Cerebellar cortex (tissue), 1 donor: ENCODE measurements at regions not wholly inside any gene's neighbourhood (a gene's known extent, or its start where the extent isn't known, plus 50 kb on each side); places are given as distances from the start of the nearest gene placed in this dataset.
A peak's percentile ranks its signal among the peaks of the same experiment; 100 is the strongest.
"Not testable (repeated sequence)": the region's sequence is repeated elsewhere in the genome, so short reads cannot be mapped to it uniquely, and the experiment has no call there.

Experiments
- DNase-seq: peaks from one replicate; pipeline ENCODE4 v3.0.0-alpha.2; 2015; ENCODE audit warnings: low spot score

DNA sequence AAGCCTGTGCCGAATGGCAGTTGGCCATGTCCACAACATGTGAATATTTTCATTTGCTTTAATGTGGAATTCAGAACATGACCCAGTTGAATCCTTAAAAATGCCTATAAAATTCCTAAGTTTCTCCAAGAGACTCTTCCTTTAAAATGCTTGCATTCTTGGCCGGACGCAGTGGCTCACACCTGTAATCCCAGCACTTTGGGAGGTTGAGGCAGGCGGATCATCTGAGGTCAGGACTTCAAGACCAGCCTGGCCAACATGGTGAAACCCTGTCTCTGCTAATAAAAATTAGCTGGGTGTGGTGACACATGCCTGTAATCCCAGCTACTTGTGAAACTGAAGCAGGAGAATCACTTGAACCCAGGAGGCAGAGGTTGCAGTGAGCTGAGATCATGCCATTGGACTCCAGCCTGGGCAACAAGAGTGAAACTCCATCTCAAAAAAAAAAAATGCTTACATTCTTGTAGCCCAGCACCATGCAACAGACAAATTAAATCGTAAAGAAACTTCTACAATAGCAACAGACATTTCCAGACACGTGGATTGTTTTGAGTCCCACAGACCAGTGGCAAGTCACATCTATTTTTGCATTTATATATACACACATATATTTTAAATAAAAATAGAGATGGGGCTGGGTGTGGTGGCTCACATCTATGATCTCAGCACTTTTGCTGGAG is 274.4 kb downstream of the GOLGA6L6 start:
- DNase-seq, result not testable (repeated sequence)

DNA sequence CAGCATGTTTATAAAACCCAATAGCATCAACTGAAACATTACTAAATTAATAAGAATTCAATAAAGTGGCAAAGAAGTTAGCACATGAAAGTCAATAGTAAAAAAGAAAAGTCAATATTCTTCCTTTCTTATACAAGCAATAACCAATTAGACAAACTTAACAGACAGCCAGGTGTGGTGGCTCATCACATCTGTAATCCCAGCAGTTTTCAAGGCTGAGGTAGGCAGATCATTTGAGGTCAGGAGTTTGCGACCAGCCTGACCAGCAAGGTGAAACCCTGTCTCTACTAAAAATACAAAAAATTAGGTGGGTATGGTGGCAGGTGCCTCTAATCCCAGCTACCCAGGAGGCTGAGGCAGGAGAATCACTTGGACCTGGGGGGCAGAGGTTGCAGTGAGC is 275.9 kb downstream of the GOLGA6L6 start:
- not testable (repeated sequence) for DNase-seq

DNA sequence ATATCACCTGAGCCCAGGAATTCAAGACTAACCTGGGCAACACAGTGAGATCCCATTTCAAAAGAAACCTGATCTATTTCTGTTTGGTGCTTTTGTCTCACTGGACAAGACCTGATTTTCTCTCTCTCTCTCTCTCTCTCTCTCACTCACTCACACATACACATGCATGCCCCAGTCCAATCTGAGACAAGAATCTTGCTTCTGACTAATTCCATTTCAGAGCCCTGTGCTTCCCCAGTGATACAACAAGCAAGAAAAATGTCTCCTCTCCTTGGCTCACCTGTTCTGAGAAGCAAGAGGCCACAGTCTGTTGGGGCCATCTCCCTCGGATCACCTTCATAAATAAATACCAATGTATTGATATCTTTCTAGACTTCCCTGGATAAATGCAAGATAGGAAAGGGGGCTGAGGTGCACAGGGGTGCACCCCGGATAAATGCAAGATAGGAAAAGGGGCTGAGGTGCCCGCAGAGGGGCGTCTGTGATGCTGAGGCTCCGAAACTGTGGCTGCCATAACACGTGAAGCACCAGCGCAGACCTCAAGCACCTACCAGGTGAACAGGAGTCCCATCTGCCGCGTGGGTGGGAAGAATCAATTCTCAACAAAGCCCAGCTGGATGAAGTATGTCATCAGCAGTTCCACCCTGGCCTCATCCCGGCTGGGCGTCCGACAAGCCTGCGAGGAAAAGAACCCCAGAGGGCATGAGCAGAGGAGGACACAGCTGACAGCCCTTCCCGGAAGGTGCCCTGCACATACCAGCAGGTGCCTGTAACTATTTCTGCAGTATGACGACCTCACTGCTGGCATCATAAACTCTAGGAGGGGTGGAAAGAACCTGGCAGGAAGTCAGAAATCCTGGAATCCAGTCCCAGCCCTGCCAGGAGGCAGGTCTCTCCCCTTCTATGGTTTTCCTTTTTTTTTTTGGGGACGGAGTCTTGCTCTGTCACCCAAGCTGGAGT is 280.0 kb downstream of the GOLGA6L6 start:
- not testable (repeated sequence) for DNase-seq

DNA sequence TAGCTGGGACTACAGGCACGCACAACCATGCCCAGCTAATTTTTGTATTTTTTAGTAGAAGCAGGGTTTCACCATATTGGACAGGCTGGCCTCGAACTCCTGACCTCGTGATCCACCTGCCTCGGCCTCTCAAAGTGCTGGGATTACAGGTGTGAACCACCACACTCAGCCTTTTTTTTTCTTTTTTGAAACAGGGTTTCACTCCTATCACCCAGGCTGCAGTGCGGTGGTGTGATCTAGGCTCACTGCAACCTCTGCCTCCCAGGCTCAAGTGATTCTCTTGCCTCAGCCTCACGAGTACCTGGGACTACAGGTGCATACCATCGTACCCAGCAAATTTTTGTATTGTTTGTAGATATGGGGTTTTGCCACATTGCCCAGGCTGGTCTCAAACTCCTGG is 280.9 kb downstream of the GOLGA6L6 start:
- not testable (repeated sequence) for DNase-seq

DNA sequence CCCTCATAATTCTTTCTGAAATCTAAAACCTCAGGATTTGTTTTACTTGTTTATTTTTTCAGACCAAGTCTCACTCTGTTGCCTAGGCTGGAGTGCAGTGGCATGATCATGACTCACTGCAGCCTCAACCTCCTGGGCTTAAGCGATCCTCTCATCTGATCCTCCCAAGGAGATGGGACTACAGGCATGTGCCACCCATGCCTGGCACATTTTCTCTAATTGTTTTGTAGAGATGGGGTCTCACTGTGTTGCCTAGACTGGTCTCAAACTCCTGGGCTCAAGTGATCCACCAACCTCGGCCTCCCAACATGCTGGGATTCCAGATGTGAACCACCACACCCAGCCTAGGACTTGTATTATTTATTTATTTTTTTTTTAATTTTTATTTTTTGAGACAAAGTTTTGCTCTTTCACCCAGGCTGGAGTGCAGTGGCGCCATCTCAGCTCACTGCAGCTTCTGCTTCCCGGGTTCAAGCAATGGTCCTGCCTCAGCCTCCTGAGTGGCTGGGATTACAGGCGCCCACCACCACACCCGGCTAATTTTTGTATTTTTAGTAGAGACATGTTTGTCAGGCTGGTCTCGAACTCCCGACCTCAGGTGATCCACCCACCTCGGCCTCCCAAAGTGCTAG is 281.9 kb downstream of the GOLGA6L6 start:
- DNase-seq, result not testable (repeated sequence)

DNA sequence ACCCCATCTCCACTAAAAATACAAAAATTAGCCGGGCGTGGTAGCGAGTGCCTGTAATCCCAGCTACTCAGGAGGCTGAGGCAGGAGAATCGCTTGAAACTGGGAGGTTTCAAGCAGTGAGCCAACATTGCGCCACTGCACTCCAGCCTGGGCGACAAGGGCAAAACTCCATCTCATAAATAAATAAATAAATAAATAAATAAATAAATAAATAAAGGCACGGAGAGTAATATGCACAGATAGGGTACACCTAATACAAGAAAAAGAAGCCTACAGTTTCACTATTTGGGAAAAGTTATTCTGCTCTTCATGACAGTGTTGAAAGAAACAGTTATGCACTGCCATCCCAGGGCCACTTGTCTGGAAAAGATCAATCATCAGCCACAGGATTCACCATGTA is 285.2 kb downstream of the GOLGA6L6 start:
- DNase-seq, result not testable (repeated sequence)

DNA sequence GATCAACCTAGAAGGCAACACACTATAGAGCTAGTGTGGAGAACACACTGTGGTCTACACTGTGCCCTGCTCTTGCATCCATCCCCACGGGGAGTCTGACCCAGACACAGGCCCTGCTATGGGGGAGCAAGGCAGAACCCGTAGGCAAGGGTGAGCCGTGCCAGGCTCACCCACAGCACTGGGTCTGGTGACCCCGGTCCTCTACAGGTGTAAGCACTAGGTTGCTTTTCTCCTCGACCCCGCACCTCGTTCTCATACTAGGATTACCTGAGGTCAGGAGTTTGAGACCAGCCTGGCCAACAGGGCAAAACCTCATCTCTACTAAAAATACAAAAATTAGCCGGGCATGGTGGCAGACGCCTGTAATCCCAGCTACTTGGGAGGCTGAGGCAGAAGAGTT is 286.0 kb downstream of the GOLGA6L6 start:
- not testable (repeated sequence) for DNase-seq

DNA sequence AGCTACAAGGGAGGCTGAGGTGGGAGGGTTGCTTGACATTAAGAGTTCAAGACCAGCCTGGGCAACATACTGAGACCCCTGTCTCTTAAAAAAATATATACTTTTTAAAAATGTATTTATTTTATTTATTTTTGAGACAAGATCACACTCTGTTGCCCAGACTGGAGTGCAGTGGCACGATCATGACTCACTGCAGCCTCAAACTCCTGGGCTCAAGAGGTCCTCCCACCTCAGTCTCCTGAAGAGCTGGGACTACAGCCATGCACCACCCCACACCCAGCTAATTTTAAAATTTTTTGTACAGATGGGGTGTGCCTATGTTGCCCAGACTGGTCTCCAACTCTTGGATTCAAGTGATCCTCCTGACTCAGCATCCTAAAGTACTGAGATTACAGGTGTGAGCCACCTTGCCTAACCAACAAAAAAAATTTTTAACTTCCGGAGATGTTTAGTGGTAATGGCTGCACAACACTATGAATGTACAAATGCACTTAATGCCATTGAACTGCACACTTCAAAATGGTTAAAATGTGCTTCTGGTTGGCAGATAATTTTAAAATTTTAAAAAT is 288.5 kb downstream of the GOLGA6L6 start:
- DNase-seq, result not testable (repeated sequence)

DNA sequence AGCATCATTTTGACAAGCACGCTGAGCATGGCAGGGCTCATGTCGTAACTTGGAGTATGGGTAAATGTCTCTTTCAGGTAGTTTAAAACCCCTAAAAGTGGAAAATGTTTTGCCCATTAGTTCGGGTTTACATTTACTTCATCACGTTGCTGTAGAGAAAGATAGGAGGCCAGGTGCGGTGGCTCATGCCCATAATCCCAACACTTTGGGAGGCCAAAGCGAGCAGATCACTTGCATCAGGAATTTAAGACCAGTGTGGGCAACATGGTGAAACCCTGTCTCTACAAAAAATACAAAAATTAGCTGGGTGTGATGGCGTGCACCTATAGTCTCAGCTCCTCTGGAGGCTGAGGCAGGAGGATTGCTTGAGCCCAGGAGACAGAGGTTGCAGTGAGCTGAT is 289.6 kb downstream of the GOLGA6L6 start:
- DNase-seq, result not testable (repeated sequence)

DNA sequence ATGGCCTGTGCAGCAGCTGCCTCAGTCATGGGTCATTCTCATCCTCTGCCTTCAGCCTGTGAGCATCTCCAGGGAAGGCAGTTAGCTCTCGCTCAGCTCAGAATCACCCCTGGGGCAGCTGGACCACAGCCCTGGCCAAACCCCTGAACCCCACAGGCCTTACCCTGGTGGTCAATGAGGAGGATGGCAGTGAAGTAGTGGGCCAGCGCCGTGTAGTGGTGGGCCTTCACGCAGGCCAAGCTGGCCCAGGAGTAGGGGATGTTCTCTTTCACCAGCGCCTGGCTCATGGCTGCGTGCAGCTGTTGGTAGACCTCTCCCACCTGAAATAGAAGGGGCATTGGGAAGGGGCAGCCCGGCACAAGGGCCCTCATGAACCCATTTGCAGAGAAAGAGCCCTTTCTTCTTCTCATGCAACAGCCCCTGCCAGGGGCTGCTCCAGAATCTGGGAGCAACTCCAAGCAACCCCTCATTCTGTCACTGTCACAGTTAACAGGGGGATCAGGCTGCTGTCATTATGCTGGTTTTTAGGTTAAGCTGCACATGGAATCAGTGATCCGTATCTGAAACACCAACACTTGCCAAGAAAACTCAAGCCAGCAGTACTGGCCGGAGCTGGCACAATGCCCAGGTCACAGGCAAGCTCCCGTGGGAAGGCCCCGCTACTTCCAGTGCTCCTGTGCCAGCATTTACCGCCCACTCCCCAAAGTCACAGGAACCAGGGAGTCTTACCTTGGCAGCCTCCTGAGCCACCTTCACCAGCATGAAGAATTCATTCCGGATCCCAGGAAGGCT is 290.2 kb downstream of the GOLGA6L6 start:
- DNase-seq, result peak; percentile 33

DNA sequence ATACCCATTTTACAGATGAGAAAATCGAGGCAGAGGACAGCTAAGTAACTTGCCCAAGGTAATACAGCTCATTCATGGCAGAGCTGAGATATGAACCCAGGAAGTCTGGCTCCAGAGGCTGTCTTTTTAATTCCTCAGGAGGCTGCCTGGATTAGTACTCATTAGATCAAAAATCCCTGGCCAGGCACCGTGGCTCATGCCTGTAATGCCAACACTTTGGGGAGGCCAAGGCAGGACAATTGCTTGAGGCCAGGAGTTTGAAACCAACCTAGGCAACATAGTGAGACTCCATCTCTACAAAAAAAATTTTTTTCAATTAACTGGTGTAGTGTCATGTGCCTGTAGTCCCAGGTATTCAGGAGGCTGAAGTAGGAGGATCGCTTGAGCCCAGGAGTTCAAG is 291.4 kb downstream of the GOLGA6L6 start:
- DNase-seq, result not testable (repeated sequence)

DNA sequence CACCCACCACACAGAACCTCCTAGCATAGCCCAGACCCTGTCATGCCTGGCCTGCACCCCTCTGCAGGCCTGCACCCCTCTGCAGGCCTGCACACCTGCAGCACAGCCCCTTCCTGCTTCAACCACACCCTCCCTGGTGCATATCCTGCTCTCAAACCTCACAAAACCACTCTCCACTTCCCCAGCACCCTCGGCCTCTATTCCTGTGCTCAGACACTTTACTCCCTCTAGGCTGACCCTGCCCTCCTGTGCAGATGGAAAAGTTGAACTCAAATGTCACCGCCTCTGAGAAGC is 292.0 kb downstream of the GOLGA6L6 start:
- DNase-seq, result not testable (repeated sequence)

DNA sequence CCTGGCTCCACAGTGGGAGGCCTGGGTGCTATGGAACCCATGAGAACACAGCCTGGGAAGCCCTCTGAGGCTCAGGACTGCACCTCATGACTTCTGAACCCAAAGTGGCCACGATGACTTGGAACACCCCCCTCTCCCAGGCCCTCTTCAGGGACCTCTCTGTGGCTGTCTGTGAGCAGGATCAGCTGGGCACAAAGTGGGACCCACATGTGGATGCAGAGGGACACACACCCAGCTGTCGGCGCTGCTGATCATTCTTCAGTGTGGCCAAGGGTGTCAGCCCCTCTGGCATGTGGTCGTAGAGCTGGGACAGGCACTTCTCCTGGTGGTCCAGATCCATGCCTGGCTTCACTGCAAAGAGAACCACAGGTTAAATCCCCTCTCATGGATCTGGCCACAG is 293.2 kb downstream of the GOLGA6L6 start:
- DNase-seq, result not testable (repeated sequence)

DNA sequence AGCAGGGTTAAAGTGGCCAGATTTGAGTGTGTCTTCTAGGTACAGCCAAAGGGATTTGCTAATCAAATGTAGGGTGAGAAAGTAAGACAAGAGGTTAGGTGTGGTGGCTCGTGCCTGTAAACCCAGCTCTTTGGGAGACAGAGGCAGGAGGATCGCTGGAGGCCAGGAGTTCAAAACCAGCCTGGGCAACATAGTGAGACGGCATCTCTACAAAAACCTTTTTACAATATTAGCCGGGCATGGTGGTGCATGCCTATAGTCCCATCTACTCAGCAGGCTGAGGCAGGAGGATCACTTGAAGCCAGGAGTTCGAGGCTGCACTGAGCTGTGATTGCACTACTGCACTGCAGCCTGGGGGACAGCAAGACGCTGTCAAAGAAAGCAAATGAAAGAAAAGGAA is 294.5 kb downstream of the GOLGA6L6 start:
- not testable (repeated sequence) for DNase-seq

DNA sequence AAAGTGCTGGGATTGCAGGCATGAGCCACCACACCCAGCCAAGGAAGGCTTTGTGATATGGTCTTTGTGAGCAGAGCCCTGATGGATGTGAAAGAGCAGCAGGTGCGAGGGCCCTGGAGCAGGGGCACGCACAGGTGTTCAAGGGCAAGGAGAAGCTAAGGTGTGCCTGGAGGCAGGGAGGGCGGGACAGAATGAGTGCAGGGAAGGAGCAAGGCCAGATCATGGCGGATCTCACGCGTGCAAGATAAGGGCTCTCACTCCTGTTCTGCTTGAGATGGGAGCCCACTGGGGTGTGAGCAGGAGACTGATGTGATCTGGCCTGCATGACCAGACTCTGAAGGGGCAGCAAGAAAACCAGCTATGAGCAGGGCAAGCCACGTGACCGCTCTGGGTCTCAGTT is 295.0 kb downstream of the GOLGA6L6 start:
- not testable (repeated sequence) for DNase-seq

DNA sequence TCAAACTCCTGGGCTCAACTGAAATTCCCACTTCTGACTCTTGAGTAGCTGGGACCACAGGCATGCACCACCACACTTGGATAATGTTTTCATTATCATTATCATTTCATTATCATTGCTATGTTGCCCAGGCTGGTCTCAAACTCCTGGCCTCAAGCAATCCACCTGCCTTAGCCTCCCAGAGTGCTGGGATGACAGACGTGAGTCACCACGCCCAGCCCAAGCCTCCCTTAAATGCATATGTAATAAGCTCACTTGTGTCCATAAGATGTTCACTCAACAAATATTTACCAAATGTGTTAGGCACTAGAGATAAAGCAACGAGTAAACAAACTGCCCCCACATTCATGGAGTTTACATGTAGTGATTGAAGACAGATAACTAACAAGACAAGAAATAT is 295.7 kb downstream of the GOLGA6L6 start:
- DNase-seq, result not testable (repeated sequence)

DNA sequence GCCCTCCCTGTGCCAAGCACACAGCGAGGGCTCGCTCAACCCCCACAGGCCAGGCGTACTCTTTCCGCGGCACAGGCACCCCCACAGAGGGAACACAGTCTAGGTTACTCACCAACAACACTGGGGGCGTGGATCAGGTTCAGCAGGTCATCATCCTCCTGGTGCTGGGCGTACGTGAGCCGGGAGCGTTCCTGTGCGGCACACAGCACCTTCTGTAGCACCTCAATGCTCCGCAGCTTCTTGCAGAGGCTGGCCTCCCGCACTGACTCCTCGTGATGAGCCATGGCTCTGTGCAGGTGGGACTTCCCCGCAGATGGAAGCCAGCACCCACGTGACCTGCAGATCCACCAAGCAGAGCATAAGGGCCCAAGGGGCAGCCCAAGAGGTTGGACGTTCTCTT is 296.8 kb downstream of the GOLGA6L6 start:
- DNase-seq, result not testable (repeated sequence)

DNA sequence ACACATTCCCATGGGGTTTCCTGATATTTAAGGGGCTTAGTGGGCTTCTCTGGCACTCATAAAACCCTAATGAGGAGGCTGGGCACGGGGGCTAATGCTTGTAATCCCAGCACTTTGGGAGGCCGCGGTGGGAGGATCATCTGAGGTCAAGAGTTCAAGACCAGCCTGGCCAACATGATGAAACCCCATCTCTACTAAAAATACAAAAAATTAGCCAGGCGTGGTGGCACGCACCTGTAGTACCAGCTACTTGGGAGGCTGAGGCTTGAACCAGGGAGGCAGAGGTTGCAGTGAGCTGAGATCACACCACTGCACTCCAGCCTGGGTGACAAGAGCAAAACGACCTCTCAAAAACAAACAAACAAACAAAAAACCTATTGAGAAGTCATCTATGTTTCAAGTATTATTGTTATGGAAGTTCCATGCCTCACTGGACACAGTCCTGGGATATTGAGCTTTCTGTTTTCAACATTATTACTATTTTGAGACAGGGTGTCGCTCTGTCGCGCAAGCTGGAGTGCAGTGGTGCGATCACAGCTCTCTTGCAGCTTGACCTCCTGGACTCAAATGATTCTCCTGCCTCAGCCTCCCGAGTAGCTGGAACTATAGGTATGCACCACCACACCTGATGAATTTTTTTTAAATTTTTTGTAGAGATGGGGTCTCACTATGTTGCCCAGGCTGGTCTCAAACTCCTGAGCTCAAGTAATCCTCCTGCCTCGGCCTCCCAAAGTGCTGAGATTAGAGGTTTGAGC is 297.9 kb downstream of the GOLGA6L6 start:
- DNase-seq, result not testable (repeated sequence)

DNA sequence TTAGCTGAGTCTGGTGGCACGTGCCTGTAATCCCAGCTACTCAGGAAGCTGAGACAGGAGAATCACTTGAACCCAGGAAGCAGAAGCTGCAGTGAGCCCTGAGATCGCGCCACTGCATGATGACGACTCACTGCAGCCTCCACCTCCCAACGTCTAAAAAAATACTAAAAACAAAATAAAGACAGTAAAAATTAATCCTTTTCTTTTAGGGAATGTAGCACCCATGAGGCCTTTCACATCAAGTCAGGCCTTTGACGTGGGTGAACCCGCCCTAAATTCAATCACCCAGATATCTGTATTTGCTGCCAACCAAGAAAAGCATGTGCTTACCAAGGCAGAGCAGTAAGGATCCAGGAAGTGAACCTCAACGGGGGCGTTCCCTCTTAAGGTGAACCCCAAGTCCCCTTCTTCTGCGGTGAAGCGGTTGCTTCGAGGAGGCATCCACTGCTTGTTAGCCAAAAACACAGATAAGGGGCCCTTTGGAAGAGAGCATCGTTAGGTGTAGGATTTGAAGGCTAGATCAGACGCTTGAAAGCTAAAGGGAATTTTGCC is 301.2 kb downstream of the GOLGA6L6 start:
- DNase-seq, result not testable (repeated sequence)

DNA sequence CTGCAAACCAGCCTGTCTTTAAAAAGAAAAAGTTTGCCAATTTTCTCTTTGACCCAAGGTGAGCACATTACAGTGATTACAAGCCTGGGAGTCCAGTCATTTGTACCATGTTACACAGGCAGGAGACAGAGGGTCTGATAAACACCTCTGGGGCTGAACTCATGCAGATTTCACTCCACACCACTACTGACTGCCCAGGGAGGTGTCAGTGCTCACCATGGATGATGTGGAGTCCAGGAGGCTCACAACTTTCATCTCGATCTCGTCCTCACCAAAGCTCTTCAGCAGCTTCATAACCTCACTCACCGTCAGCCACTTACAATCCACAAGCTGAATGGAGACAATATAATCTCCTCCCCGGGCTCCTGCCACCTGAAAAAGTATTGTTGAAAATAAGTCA is 302.4 kb downstream of the GOLGA6L6 start:
- DNase-seq, result not testable (repeated sequence)
